Mesenchymal stem cell (in vitro differentiated cells and primary cell): ENCODE measurements at regions not wholly inside any gene's neighbourhood (a gene's known extent, or its start where the extent isn't known, plus 50 kb on each side); places are given as distances from the start of the nearest gene placed in this dataset.

Experiments
- DNase-seq: peaks from one replicate; pipeline ENCODE4 v3.0.0-alpha.2; 2013
- H2AFZ ChIP-seq: one replicate; pipeline ENCODE4 v1.6.1; 2013; ENCODE audit warnings: low read depth, mild to moderate bottlenecking, control low read depth, inconsistent platforms, low read length, moderate library complexity
- H2AK5ac ChIP-seq: 2 replicates; pipeline ENCODE4 v1.6.1; 2013; ENCODE audit warnings: low read length, moderate library complexity, mild to moderate bottlenecking, inconsistent platforms; ENCODE audit not compliant: severe bottlenecking
- H2BK120ac ChIP-seq: one replicate; pipeline ENCODE4 v1.6.1; 2013; ENCODE audit warnings: low read depth, mild to moderate bottlenecking, inconsistent platforms, low read length, moderate library complexity
- H2BK12ac ChIP-seq, 2 experiments: one replicate each; pipeline ENCODE4 v1.6.1; 2013; ENCODE audit warnings: inconsistent platforms in 2 of 2, low read length in 2 of 2, mild to moderate bottlenecking in 2 of 2, moderate library complexity in 2 of 2, control low read depth in 1 of 2
- H2BK15ac ChIP-seq: one replicate; pipeline ENCODE4 v1.6.1; 2013; ENCODE audit warnings: mild to moderate bottlenecking, low read depth, inconsistent platforms; ENCODE audit not compliant: poor library complexity, severe bottlenecking
- H2BK5ac ChIP-seq: 2 replicates; pipeline ENCODE4 v1.6.1; 2013; ENCODE audit warnings: low read depth, mild to moderate bottlenecking, low read length, control low read depth, inconsistent platforms; ENCODE audit not compliant: poor library complexity, severe bottlenecking
- H3K14ac ChIP-seq, 2 experiments: one replicate each; pipeline ENCODE4 v1.6.1; 2013; ENCODE audit warnings: inconsistent platforms in 2 of 2, low read length in 2 of 2, control low read depth in 1 of 2, mild to moderate bottlenecking in 1 of 2, moderate library complexity in 1 of 2
- H3K18ac ChIP-seq, 2 experiments: one replicate each; pipeline ENCODE4 v1.6.1; 2013; ENCODE audit warnings: inconsistent platforms in 2 of 2, low read length in 2 of 2, control low read depth in 1 of 2, low read depth in 1 of 2, mild to moderate bottlenecking in 1 of 2
- H3K23ac ChIP-seq, 2 experiments: one replicate each; pipeline ENCODE4 v1.6.1; 2013; ENCODE audit warnings: inconsistent platforms in 2 of 2, low read length in 2 of 2, mild to moderate bottlenecking in 2 of 2, moderate library complexity in 2 of 2, control low read depth in 1 of 2
- H3K27ac ChIP-seq: 2 replicates; pipeline ENCODE4 v1.5.1; 2013; ENCODE audit warnings: mild to moderate bottlenecking, moderate library complexity, low read length, control low read depth, inconsistent platforms; ENCODE audit not compliant: poor library complexity, severe bottlenecking
- H3K27me3 ChIP-seq, 2 experiments: 2 replicates each; pipeline versions ENCODE4 v1.6.1 to v1.7.0; 2013; ENCODE audit warnings: low read length in 2 of 2, mild to moderate bottlenecking in 2 of 2, moderate library complexity in 2 of 2, control low read depth in 1 of 2, inconsistent platforms in 1 of 2; ENCODE audit not compliant: control insufficient read depth in 1 of 2, insufficient read depth in 1 of 2
- H3K36me3 ChIP-seq, 2 experiments: 2 replicates each; pipeline versions ENCODE4 v1.6.1 to v1.7.0; 2013; ENCODE audit warnings: low read length in 2 of 2, control low read depth in 1 of 2, inconsistent platforms in 1 of 2, low read depth in 1 of 2, mild to moderate bottlenecking in 1 of 2; ENCODE audit not compliant: insufficient read depth in 2 of 2, control insufficient read depth in 1 of 2
- H3K4ac ChIP-seq, 2 experiments: one replicate each; pipeline ENCODE4 v1.6.1; 2013; ENCODE audit warnings: inconsistent platforms in 2 of 2, low read length in 2 of 2, mild to moderate bottlenecking in 2 of 2, moderate library complexity in 2 of 2, control low read depth in 1 of 2, low read depth in 1 of 2
- H3K4me1 ChIP-seq: 2 replicates; pipeline ENCODE4 v1.6.1; 2013; ENCODE audit warnings: low read depth, low read length, control low read depth; ENCODE audit not compliant: control insufficient read depth, insufficient read depth
- H3K4me2 ChIP-seq: 2 replicates; pipeline ENCODE4 v1.6.1; 2013; ENCODE audit warnings: low read length, mild to moderate bottlenecking, inconsistent platforms; ENCODE audit not compliant: poor library complexity, severe bottlenecking
- H3K4me3 ChIP-seq, 2 experiments: 2 replicates each; pipeline versions ENCODE4 v1.5.1 to v1.7.0; 2013; ENCODE audit warnings: low read length in 2 of 2, mild to moderate bottlenecking in 2 of 2, control low read depth in 1 of 2, low read depth in 1 of 2; ENCODE audit not compliant: insufficient read depth in 1 of 2
- H3K79me1 ChIP-seq: replicated peaks from 2 replicates; pipeline ENCODE4 v1.6.1; 2013; ENCODE audit warnings: mild to moderate bottlenecking, control low read depth, low read length, inconsistent platforms; ENCODE audit not compliant: poor library complexity, severe bottlenecking
- H3K9ac ChIP-seq: 2 replicates; pipeline ENCODE4 v1.7.0; 2013; ENCODE audit warnings: mild to moderate bottlenecking, low read length, moderate library complexity
- H3K9me3 ChIP-seq: 2 replicates; pipeline ENCODE4 v1.7.0; 2013; ENCODE audit warnings: mild to moderate bottlenecking, low read length; ENCODE audit not compliant: control insufficient read depth
- H4K8ac ChIP-seq: one replicate; pipeline ENCODE4 v1.6.1; 2013; ENCODE audit warnings: inconsistent platforms, mild to moderate bottlenecking, low read length, moderate library complexity
- H4K91ac ChIP-seq: one replicate; pipeline ENCODE4 v1.6.1; 2013; ENCODE audit warnings: mild to moderate bottlenecking, low read length, inconsistent platforms
- WGBS: methylation state at CpG from one replicate; pipeline ENCODE4 v1.1.7; 2013; ENCODE audit warnings: mixed read lengths; 5-methylcytosine and 5-hydroxymethylcytosine counted together

DNA sequence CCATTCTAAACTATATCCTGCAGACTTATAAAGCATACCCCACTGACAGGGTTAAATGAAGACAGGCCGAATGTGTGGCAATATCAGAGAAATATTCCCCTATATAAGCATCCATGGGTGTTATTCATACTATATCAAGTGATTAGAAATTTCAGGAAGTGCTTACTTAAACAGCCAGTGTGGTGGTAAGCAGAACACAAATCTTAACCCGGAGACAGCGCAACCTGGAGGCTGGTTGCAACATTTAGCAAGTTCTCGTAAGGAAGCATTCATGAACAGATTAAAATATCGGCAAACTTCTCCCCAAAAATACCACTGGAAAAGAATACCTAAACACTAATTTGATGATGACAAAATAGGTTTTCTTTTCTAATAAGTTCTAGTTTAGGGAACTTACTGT lies 261.2 kb downstream of the CBLL2 start:
- Histone ChIP-seq H3K4ac (no peak overlapping the region), H3K27me3 (no peaks in the 10 kb centered on the region), H2BK120ac (no peak overlapping the region), H3K79me1 (no peaks in the 10 kb centered on the region), H3K27ac (no peak overlapping the region), H3K4me1 (no peaks in the 10 kb centered on the region), H3K4me3 (no peak overlapping the region), H3K18ac (no peak overlapping the region), H3K23ac (no peak overlapping the region), H4K8ac (no peak overlapping the region), H3K9me3 (no peaks in the 10 kb centered on the region), H3K9ac (no peak overlapping the region), H2BK12ac (no peak overlapping the region), H3K4me2 (no peak overlapping the region), H2BK15ac (no peak overlapping the region), H3K14ac (no peak overlapping the region), H2BK5ac (no peak overlapping the region), H2AFZ (no peak overlapping the region), H3K36me3 (no peaks in the 10 kb centered on the region), H2AK5ac (no peak overlapping the region), H4K91ac (no peak overlapping the region)
- DNase-seq, result no peak
- WGBS, result 20% methylated on average over 1 of the region's 5 CpGs

DNA sequence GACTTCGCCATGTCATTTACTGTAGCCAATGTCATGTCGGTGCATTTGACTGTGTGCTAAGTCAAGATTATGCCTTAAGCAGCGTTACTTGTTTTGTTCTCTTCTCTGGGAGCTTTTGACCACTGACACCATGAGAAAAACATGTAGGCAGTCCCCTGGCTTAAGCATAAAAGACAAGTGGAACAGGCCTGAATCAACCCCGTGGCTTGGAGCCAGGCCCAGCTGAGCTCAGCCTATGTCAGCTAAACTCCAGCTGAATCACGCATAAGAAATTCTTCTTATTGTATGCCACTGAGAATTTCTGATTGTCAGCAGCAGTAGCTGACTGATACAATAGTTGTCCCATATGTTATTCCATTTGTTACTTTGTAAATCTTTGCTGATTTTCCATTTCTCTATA lies 261.9 kb downstream of the CBLL2 start:
- no peak overlapping the region for H2BK120ac ChIP-seq
- H2BK12ac ChIP-seq, result no peak overlapping the region
- H2AK5ac ChIP-seq, result no peak overlapping the region
- H3K18ac ChIP-seq, result no peak overlapping the region
- no peaks in the 10 kb centered on the region for H3K79me1 ChIP-seq
- no peaks in the 10 kb centered on the region for H3K27me3 ChIP-seq
- DNase-seq, result peak; percentile 1
- no peak overlapping the region for H3K9ac ChIP-seq
- H4K91ac ChIP-seq, result no peak overlapping the region
- no peaks in the 10 kb centered on the region for H3K4me1 ChIP-seq
- H3K4me2 ChIP-seq, result no peak overlapping the region
- H3K4ac ChIP-seq, result no peak overlapping the region
- no peak overlapping the region for H3K4me3 ChIP-seq
- no peak overlapping the region for H4K8ac ChIP-seq
- H2BK5ac ChIP-seq, result no peak overlapping the region
- WGBS, result 85% methylated on average over 4 of the region's 5 CpGs
- no peaks in the 10 kb centered on the region for H3K9me3 ChIP-seq
- no peak overlapping the region for H3K23ac ChIP-seq
- no peak overlapping the region for H2BK15ac ChIP-seq
- H3K14ac ChIP-seq, result no peak overlapping the region
- H3K36me3 ChIP-seq, result no peaks in the 10 kb centered on the region
- no peak overlapping the region for H2AFZ ChIP-seq
- no peak overlapping the region for H3K27ac ChIP-seq

- no peak overlapping the region for H2AFZ ChIP-seq
- H2BK5ac ChIP-seq, result no peak overlapping the region
- H2BK12ac ChIP-seq, result no peak overlapping the region
- H3K27ac ChIP-seq, result no peak overlapping the region
- no peaks in the 10 kb centered on the region for H3K9me3 ChIP-seq
- H3K18ac ChIP-seq, result no peak overlapping the region
- no peak for DNase-seq
- no peak overlapping the region for H3K9ac ChIP-seq
- no peak overlapping the region for H4K8ac ChIP-seq
- H3K27me3 ChIP-seq, result no peaks in the 10 kb centered on the region
- no peak overlapping the region for H3K4me2 ChIP-seq
- H3K4me3 ChIP-seq, result no peak overlapping the region
- no peak overlapping the region for H2BK15ac ChIP-seq
- H4K91ac ChIP-seq, result no peak overlapping the region
- H2BK120ac ChIP-seq, result no peak overlapping the region
- no peak overlapping the region for H2AK5ac ChIP-seq
- no peaks in the 10 kb centered on the region for H3K4me1 ChIP-seq
- H3K4ac ChIP-seq, result no peak overlapping the region
- no peak overlapping the region for H3K23ac ChIP-seq
- WGBS, result 32% methylated on average over 2 of the region's 5 CpGs
- H3K14ac ChIP-seq, result no peak overlapping the region
- H3K79me1 ChIP-seq, result no peaks in the 10 kb centered on the region
- no peaks in the 10 kb centered on the region for H3K36me3 ChIP-seq
Observed at GRCh38 chrX:22536746-22537304, 264.1 kb downstream of the CBLL2 start.

DNA sequence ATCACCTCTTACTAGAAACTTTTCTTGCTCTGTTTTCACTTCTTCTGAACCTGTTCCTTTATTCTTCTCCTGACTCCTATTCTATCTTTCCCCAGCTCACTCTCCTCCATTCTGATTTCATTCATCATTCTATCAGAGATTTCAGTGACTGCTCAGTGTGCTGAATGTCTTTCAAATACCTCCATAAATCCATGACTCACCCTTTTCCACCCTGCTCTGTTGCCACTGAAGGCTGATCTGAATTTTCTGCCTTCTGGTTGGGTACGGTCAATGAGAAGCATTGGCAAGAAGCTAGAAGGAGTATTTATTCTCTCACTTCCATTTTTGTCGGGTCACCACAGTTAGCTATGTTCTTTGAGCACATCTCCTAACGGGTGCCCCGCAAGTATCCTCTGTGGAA lies 265.9 kb downstream of the CBLL2 start:
- Histone ChIP-seq H4K91ac (no peak overlapping the region), H3K4ac (no peak overlapping the region), H3K4me3 (no peak overlapping the region), H3K9me3 (no peaks in the 10 kb centered on the region), H3K9ac (no peak overlapping the region), H2BK5ac (no peak overlapping the region), H2BK12ac (no peak overlapping the region), H3K23ac (no peak overlapping the region), H3K18ac (no peak overlapping the region), H4K8ac (no peak overlapping the region), H3K4me2 (no peak overlapping the region), H3K79me1 (no peaks in the 10 kb centered on the region), H2BK15ac (no peak overlapping the region), H2AK5ac (no peak overlapping the region), H2BK120ac (no peak overlapping the region), H3K27me3 (no peaks in the 10 kb centered on the region), H3K27ac (no peak overlapping the region), H2AFZ (no peak overlapping the region), H3K14ac (no peak overlapping the region), H3K4me1 (no peaks in the 10 kb centered on the region), H3K36me3 (no peaks in the 10 kb centered on the region)
- no peak for DNase-seq
- WGBS, result 96% methylated on average over 4 of the region's 4 CpGs
